Thymus (tissue), 11 donors: ENCODE measurements at regions not wholly inside any gene's neighbourhood (a gene's known extent, or its start where the extent isn't known, plus 50 kb on each side); places are given as distances from the start of the nearest gene placed in this dataset.
"Not testable (repeated sequence)": the region's sequence is repeated elsewhere in the genome, so short reads cannot be mapped to it uniquely, and the experiment has no call there.

Experiments used
- DNase-seq, 9 donors: peaks; one replicate each; pipeline ENCODE4 v3.0.0-alpha.2; 2013; ENCODE audit warnings: low spot score in 9 of 9, low read depth in 6 of 9, missing footprints in 1 of 9
- H3K27ac ChIP-seq, 2 donors: one replicate each; pipeline ENCODE4 v1.5.1; 2013; ENCODE audit warnings: control low read depth in 1 of 2, low read depth in 1 of 2, low read length in 1 of 2, mild to moderate bottlenecking in 1 of 2, moderate library complexity in 1 of 2
- H3K27me3 ChIP-seq, 2 donors: one replicate each; pipeline ENCODE4 v1.5.1; 2013; ENCODE audit warnings: low read length in 1 of 2; ENCODE audit not compliant: control insufficient read depth in 2 of 2, insufficient read depth in 1 of 2
- H3K36me3 ChIP-seq, 2 donors: one replicate each; pipeline ENCODE4 v1.5.1; 2013; ENCODE audit warnings: low read length in 1 of 2, mild to moderate bottlenecking in 1 of 2, moderate library complexity in 1 of 2; ENCODE audit not compliant: control insufficient read depth in 2 of 2, insufficient read depth in 2 of 2
- H3K4me1 ChIP-seq, 2 donors: one replicate each; pipeline ENCODE4 v1.5.1; 2013; ENCODE audit warnings: low read length in 2 of 2; ENCODE audit not compliant: control insufficient read depth in 2 of 2, insufficient read depth in 2 of 2
- H3K4me3 ChIP-seq, 2 donors: one replicate each; pipeline ENCODE4 v1.5.1; 2013; ENCODE audit warnings: low read length in 2 of 2, control low read depth in 1 of 2, mild to moderate bottlenecking in 1 of 2
- H3K9me3 ChIP-seq, 2 donors: one replicate each; pipeline ENCODE4 v1.5.1; 2013; ENCODE audit warnings: low read length in 1 of 2, mild to moderate bottlenecking in 1 of 2; ENCODE audit not compliant: control insufficient read depth in 2 of 2, insufficient read depth in 1 of 2
- WGBS: extraction: QIAGEN DNeasy Blood & Tissue Kit; methylation state at CpG from one replicate; pipeline ENCODE4 v1.1.7; 2013; 5-methylcytosine and 5-hydroxymethylcytosine counted together
- donor health status: healthy.

DNA sequence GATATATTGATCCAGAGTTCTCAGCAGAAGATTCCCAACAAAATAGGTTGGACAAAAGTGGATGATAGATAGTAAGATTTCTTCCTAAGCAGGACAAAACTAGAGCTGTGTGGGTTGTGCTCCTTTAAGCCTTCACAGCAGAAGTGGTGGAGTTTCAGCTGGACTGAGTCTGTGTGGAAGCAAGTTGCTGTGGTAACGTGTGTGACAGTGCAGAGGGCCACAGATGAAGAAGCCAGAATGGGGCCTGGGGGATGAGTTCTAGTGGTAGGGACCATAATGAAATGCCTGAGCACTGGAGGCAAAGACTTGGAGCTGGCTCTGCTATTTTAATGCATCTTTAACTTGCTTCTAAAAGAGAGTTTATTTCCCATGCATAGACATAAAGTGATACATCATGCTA is 238.7 kb upstream of the POGK start:
- H3K27me3 ChIP-seq, result no peaks in the 10 kb centered on the region
- WGBS, result 63% methylated on average over 1 of the region's 1 CpG
- H3K4me1 ChIP-seq, result no peaks in the 10 kb centered on the region
- no peaks in the 10 kb centered on the region for H3K9me3 ChIP-seq
- DNase-seq, result no peak
- no peaks in the 10 kb centered on the region for H3K36me3 ChIP-seq
- no peak overlapping the region for H3K4me3 ChIP-seq
- H3K27ac ChIP-seq, result no peak overlapping the region

DNA sequence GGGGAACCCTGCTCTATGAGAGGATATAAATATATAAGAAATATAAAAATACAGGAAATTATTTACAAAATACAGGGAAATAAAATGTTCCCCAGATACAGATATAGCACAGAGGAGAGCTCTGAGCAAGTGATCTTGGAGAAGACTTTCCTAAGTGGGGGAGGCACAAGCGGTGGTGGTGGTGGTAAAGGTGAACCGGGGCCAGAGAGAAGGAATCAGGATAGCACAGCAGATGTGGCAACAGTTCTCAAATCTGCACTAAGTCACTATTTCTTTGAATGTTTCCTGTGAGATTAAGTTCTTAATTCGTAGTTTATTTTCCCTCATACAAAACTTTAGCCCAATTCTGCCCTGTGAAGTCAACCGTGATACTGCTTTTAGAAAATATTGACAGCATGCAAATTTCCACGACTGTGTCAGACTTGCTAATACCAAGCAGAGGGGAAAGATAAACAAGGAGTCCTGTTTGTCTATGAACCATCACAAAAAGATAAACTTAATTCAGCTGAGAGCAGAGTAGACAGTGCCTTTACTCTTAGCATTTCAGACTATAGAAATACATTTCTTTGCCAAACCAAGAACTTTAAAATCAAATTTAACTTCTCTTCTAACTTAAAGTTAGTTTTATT is 237.5 kb upstream of the POGK start:
- DNase-seq, result no peak
- Histone ChIP-seq H3K4me1 (no peaks in the 10 kb centered on the region), H3K4me3 (no peak overlapping the region), H3K27me3 (no peaks in the 10 kb centered on the region), H3K9me3 (no peaks in the 10 kb centered on the region), H3K27ac (no peak overlapping the region), H3K36me3 (no peaks in the 10 kb centered on the region)
- 91% methylated on average over 5 of the region's 5 CpGs for WGBS

DNA sequence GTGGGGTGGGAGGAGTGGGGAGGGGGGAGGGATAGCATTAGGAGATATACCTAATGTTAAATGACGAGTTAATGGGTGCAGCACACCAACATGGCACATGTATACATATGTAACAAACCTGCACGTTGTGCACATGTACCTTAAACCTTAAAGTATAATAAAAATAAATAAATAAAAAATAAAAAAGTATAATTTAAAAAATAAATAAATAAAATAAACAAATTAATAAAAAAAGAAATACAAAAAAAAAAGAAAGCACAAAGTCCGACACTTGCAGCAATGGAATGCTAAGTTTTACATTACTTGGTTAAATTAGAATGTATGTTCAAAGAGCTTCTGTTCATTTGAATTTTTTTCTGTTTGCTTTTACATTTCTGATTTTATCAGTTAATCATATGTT is 236.5 kb upstream of the POGK start:
- not testable (repeated sequence) for H3K36me3 ChIP-seq, H3K27ac ChIP-seq, DNase-seq, H3K27me3 ChIP-seq, H3K4me3 ChIP-seq, H3K9me3 ChIP-seq, H3K4me1 ChIP-seq
- 92% methylated on average over 3 of the region's 3 CpGs for WGBS

DNA sequence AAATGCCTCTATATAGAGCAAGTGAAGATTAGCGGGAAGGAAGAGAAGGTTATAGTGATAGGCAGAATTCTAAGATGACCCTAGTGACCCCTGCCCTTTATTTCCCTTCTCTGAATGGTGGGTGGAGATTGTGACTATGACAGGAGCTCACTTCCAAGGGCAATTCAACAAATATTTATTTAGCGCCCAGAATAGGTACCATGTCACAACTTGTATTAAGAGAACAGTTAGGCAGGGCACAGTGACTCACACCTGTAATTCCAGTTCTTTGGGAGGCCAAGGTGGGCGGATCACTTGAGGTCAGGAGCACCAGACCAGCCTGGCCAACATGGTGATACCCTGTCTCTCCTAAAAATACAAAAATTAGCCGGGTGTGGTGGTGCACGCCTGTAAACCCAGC is 236.0 kb upstream of the POGK start:
- no peaks in the 10 kb centered on the region for H3K4me1 ChIP-seq
- no peaks in the 10 kb centered on the region for H3K27me3 ChIP-seq
- WGBS, result 87% methylated on average over 5 of the region's 5 CpGs
- no peak overlapping the region for H3K27ac ChIP-seq
- no peaks in the 10 kb centered on the region for H3K9me3 ChIP-seq
- DNase-seq, result no peak
- H3K4me3 ChIP-seq, result no peak overlapping the region
- no peaks in the 10 kb centered on the region for H3K36me3 ChIP-seq

DNA sequence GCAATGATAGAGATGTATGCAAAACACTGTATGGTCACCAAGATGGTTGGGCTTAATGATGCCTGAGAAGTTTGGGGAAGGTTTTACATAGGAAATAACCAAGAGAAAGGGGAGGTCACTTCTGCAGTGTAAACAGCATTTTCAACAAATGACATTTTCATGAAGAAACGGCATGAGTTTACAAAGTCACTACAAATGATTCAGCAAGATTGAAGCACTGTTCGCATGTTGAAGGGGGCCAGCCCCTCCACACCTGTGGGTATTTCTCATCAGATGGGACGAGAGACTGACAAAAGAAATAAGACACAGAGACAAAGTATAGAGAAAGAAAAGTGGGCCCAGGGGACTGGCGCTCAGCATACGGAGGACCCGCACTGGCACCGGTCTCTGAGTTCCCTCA is 234.1 kb upstream of the POGK start:
- Histone ChIP-seq H3K27ac (no peak overlapping the region), H3K4me1 (no peaks in the 10 kb centered on the region), H3K36me3 (no peaks in the 10 kb centered on the region), H3K4me3 (no peak overlapping the region), H3K9me3 (no peaks in the 10 kb centered on the region), H3K27me3 (no peaks in the 10 kb centered on the region)
- no peak for DNase-seq
- 89% methylated on average over 7 of the region's 7 CpGs for WGBS

DNA sequence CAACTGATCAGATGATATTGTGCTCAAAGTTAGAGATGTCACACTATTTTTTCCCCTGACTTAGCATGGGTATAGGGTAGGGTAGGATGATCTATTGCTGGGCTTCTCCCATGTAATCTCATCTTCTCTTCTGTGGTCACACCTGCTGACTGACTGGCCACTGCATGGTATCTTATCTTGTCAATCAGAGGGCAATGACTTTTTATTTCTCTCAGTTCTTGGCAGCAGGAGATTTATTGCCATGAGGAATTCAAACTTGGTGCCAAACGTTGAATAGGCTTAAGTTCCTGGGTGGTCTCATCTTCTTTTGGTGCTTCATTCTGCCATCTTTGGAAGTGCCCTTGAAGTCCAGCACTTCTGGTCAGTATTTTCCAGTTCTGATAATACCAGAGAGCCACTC is 226.4 kb upstream of the POGK start:
- DNase-seq, result no peak
- H3K9me3 ChIP-seq, result no peaks in the 10 kb centered on the region
- no peaks in the 10 kb centered on the region for H3K4me1 ChIP-seq
- no peaks in the 10 kb centered on the region for H3K36me3 ChIP-seq
- no peak overlapping the region for H3K27ac ChIP-seq
- H3K4me3 ChIP-seq, result no peak overlapping the region
- H3K27me3 ChIP-seq, result no peaks in the 10 kb centered on the region
- WGBS, result 48% methylated on average over 1 of the region's 1 CpG

DNA sequence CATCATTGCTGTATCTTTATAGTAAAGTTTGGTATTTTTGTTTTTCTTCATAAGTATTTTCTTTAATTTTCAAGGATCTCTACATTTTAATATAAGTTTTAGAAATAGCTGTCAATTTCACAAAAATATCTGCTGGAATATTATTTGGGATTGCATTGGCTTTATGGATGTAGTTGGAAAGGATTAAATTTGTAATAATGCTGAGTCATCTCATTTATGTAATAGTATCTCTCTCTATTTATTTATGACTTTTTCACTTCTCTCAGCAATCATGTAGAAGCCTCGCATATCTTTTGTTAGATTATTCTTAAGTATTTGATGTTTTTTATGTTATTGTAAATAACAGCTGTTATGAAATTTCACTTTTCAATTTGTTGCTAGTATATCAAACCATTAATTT is 223.1 kb upstream of the POGK start:
- Histone ChIP-seq H3K4me3 (no peak overlapping the region), H3K36me3 (no peaks in the 10 kb centered on the region), H3K9me3 (no peaks in the 10 kb centered on the region), H3K27ac (no peak overlapping the region), H3K27me3 (no peaks in the 10 kb centered on the region), H3K4me1 (no peaks in the 10 kb centered on the region)
- WGBS, result 98% methylated on average over 1 of the region's 1 CpG
- DNase-seq, result no peak

DNA sequence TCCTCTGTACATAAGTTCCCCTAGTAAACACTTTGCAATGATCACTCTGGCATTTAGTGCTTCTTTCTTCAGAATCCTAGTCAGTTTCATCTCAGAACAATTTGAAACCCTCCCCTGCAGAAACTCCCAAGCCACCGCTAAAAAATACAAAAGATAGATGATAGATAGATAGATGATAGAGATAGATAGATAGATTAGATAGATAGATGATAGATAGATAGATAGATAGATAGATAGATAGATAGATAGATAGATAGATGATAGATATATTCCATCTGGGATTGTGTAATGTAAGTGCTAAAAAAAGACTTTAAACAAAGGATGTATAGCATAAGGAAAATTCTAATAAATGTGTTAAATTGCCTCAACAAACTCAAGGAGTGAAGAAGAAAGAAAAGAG is 212.6 kb upstream of the POGK start:
- H3K36me3 ChIP-seq, result no peaks in the 10 kb centered on the region
- no peaks in the 10 kb centered on the region for H3K27me3 ChIP-seq
- no peaks in the 10 kb centered on the region for H3K9me3 ChIP-seq
- no peak for DNase-seq
- no peak overlapping the region for H3K27ac ChIP-seq
- no peak overlapping the region for H3K4me3 ChIP-seq
- 97% methylated on average over 1 of the region's 1 CpG for WGBS
- H3K4me1 ChIP-seq, result no peaks in the 10 kb centered on the region

DNA sequence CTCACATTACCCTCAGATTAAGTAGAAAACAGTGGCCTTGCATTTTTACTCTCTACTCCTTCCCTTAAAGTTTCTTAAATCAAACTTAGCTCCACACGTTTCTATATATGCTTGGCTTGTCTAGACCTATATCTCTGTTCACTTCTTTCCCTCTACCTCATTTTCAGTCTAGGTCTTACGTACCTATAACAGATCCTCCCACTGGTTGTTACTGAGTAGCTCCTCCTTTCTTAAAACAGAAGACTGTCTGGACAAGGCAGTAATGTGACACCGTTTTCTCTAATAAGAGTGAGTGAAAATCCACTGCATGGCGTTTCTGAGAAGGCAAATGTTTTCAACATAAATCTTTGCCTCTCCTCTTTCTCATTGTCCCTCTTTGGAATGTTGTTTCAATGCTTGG is 211.7 kb upstream of the POGK start:
- Histone ChIP-seq H3K36me3 (no peaks in the 10 kb centered on the region), H3K4me1 (no peaks in the 10 kb centered on the region), H3K27ac (no peak overlapping the region), H3K4me3 (no peak overlapping the region), H3K9me3 (no peaks in the 10 kb centered on the region), H3K27me3 (no peaks in the 10 kb centered on the region)
- 73% methylated on average over 4 of the region's 4 CpGs for WGBS
- DNase-seq, result no peak

DNA sequence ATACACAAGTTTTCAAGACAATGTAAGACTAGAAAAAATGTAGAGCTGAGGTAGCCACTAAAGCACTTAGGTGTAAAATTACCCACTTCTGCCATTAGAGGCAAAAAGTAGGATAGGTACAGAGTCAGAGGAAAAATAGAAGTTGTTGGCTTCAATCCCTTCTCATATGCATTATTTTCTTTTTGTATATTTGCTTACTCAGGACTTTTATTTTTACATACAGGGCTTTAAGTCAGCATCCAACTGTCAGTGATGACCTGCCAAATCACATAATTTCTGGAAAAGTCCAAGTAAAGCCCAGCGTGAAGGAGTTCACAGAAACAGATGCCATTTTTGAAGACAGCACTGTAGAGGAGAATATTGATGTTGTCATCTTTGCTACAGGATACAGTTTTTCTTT is 211.0 kb upstream of the POGK start:
- Histone ChIP-seq H3K27ac (no peak overlapping the region), H3K4me3 (no peak overlapping the region), H3K9me3 (no peaks in the 10 kb centered on the region), H3K36me3 (no peaks in the 10 kb centered on the region), H3K27me3 (no peaks in the 10 kb centered on the region), H3K4me1 (no peaks in the 10 kb centered on the region)
- no peak for DNase-seq
- WGBS, result 99% methylated on average over 1 of the region's 1 CpG
